Forelimb muscle (tissue), 1 donor: ENCODE measurements at regions not wholly inside any gene's neighbourhood (a gene's known extent, or its start where the extent isn't known, plus 50 kb on each side); places are given as distances from the start of the nearest gene placed in this dataset.

Source experiments
- DNase-seq: peaks from one replicate; pipeline ENCODE4 v3.0.0-alpha.2; 2013; ENCODE audit warnings: low read depth

DNA sequence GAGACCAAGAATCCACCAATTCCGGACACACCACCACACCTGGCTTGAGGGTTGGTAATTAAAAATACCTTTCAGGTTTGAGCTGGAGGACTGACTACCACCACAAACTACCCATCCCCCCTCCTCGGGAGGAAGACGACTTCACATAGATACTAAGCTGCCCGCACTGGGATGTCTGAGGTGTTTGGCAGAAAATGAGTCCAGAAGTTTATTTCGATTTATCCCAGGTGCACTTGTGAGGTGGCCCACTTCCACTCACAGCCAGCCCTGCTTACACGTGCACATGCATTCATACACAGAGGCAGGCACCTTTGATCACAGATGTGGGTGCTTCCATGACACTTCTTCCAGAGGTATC is 187.1 kb downstream of the ID4 start:
- no peak for DNase-seq

DNA sequence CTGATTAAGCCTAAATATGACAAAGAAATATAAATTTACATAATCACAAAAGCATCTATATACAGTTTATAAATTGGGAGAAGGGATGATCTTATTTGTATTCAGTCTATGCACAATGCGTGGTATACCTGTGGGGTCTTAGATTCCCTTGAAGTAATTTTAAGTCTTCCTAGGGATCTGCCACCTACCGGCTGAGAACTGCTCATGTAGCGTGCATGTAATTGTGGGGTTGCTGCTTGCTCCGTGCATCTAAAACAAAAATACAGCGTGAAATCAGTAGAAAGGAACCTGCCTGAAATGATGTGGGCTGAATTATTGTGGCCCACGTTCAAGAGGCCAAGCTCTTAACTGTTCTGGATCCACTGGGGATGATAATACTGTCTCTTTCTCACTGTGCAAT is 187.3 kb downstream of the MBOAT1 start:
- DNase-seq = no peak

DNA sequence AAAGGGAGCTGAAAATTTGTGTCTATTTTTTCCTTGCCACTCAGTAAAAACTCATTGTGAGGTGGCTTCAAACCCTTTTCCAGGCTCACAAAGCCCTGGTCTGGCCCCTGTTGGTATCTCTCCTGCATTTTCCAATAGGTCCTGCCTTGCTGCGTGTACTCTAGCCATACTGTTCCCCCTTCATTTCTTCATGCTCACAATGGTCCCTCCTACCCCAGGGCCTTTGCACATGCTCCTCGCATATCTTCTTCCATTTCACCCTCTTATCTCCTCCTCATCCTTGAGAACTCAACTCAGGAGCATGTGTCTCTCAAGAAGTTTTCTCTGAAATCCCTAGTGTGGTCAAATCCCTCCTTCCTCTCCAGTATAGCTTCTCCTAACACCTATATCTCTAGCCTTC is 186.6 kb downstream of the MBOAT1 start:
- no peak for DNase-seq

- no peak for DNase-seq
Observed at GRCh38 chr6:20028143-20028542, 184.1 kb downstream of the MBOAT1 start.

- DNase-seq = no peak
Observed at GRCh38 chr6:20028562-20028961, 183.7 kb downstream of the MBOAT1 start.

- no peak for DNase-seq
Observed at GRCh38 chr6:20029979-20030378, 182.3 kb downstream of the MBOAT1 start.

- DNase-seq = no peak
Observed at GRCh38 chr6:20031342-20031741, 180.9 kb downstream of the MBOAT1 start.

GRCh38 chr6:20033697-20034407 is 178.4 kb downstream of the MBOAT1 start:
- no peak for DNase-seq

GRCh38 chr6:20034408-20034769 is 177.9 kb downstream of the MBOAT1 start:
- no peak for DNase-seq

GRCh38 chr6:20036141-20036677 is 176.1 kb downstream of the MBOAT1 start:
- no peak for DNase-seq

DNA sequence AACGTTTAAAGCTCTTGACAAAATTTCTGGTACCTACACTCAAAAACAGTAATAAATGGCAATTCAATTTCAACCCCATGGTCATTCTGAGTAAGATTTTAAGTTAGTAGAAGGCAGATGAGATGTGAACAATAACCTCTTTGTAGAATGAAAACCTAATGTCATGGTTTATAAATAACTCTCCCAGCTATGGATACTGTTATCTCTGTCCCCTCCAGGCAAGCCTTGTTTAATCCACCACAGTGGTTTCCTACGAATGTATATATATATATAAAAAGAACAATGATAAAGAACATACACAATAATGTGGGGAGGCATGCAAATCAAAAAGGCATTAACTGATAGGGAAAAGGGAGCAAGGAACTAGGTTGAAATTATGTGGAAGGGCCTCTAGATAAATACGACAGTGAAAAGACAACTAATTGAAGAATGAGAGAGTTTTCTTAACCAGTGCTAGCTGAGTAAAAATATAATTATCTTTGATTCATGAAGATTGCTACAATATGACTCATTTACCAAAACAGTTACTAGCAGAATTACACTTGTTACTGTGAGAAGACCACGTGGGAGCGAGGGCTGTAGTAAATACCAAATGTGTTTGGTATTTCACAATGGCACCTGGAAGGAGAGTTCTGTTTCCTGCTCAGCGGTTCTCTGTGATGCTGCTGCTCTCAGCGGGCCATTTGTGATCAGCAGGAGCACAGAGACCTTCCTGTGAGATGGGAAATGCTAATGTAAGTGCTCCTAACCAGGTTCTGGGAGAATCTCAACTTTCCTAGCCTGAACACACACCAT is 173.7 kb downstream of the MBOAT1 start:
- no peak for DNase-seq

DNA sequence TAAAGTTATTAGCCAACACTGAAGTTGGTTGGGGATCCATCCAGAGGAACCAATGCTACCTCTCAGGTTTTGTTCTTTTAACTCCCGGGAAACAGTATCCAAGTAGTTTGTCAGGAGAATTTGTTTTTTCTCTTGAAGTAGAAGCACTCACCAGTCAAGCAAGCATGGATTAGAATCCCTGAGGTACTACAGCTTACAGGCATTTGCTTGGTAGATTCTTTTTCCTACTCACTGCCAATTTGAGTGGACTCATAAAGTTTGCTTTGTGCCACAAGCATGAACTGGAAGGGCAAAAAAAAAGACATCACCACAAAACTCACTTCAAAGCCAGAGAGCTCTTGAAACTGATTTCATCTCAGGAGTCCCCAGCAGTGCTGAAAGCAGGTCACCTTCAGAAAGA is 167.4 kb downstream of the MBOAT1 start:
- DNase-seq = no peak
